H1 (cell line): ENCODE measurements at regions not wholly inside any gene's neighbourhood (a gene's known extent, or its start where the extent isn't known, plus 50 kb on each side); places are given as distances from the start of the nearest gene placed in this dataset.

Experiments
- CTCF ChIA-PET: fragments of 300-600 bp; sonication (Branson Sonifier 250); formaldehyde crosslinking; loops from one replicate; lab custom pipeline; 2021; ENCODE audit not compliant: partially characterized antibody; lab: Charles Lee
- POLR2A ChIA-PET: fragments of 300-600 bp; sonication (Branson Sonifier 250); formaldehyde crosslinking; loops from one replicate; lab custom pipeline; 2021; ENCODE audit warnings: inconsistent platforms; ENCODE audit not compliant: partially characterized antibody; lab: Charles Lee
- DNase-seq, 2 experiments: peaks; one replicate each; pipeline versions ENCODE4 v3.0.0 to v3.0.0-alpha.2; 2010 to 2022; ENCODE audit warnings: low spot score in 2 of 2, low read depth in 1 of 2, mixed read lengths in 1 of 2
- FAIRE-seq: peaks from 2 replicates; lab custom pipeline; 2011; peaks lifted over from hg19 to GRCh38; lab: Jason Lieb, UNC
- H2AFZ ChIP-seq: 2 replicates; pipeline ENCODE4 v1.8.1; 2012; ENCODE audit warnings: low read length, inconsistent platforms
- H2AK5ac ChIP-seq: 2 replicates; pipeline ENCODE4 v1.6.1; 2013; ENCODE audit warnings: low read depth, low read length
- H2BK120ac ChIP-seq: replicated peaks from 2 replicates; pipeline ENCODE3; 2013; ENCODE audit warnings: low read depth, low read length, inconsistent platforms
- H2BK12ac ChIP-seq: 2 replicates; pipeline ENCODE4 v1.6.1; 2013; ENCODE audit warnings: low read depth, low read length
- H2BK15ac ChIP-seq: 2 replicates; pipeline ENCODE4 v1.6.1; 2013; ENCODE audit warnings: low read length
- H2BK20ac ChIP-seq: 2 replicates; pipeline ENCODE4 v1.6.1; 2013; ENCODE audit warnings: low read length
- H2BK5ac ChIP-seq: 2 replicates; pipeline ENCODE4 v1.6.1; 2013; ENCODE audit warnings: low read depth, low read length
- H3K14ac ChIP-seq: 2 replicates; pipeline ENCODE4 v1.6.1; 2013; ENCODE audit warnings: inconsistent platforms; ENCODE audit not compliant: insufficient read length
- H3K18ac ChIP-seq: 2 replicates; pipeline ENCODE4 v1.6.1; 2013; ENCODE audit warnings: low read length; ENCODE audit errors: extremely low read depth
- H3K23ac ChIP-seq: 2 replicates; pipeline ENCODE4 v1.6.1; 2013; ENCODE audit warnings: inconsistent platforms; ENCODE audit not compliant: insufficient read length
- H3K23me2 ChIP-seq: 2 replicates; pipeline ENCODE4 v1.6.1; 2013; ENCODE audit warnings: low read depth, low read length
- H3K27ac ChIP-seq: 2 replicates; pipeline ENCODE4 v1.6.1; 2011; ENCODE audit warnings: low read depth, low read length, inconsistent platforms
- H3K27me3 ChIP-seq, 4 experiments: replicated peaks in 1 of 4; 1 replicate in 1 of 4; 2 replicates in 3 of 4; pipeline versions ENCODE4 v1.6.1 to v1.8.1; 2011 to 2013; ENCODE audit warnings: low read length in 3 of 4, mild to moderate bottlenecking in 3 of 4, inconsistent platforms in 2 of 4, mixed read lengths in 2 of 4, moderate library complexity in 1 of 4; ENCODE audit not compliant: control insufficient read depth in 3 of 4, insufficient read depth in 3 of 4; ENCODE audit errors: extremely low read depth in 1 of 4
- H3K36me3 ChIP-seq, 4 experiments: 2 replicates each; pipeline versions ENCODE4 v1.6.1 to v1.8.1; 2011 to 2013; ENCODE audit warnings: mild to moderate bottlenecking in 4 of 4, low read length in 3 of 4, moderate library complexity in 2 of 4, control low read depth in 1 of 4, inconsistent platforms in 1 of 4; ENCODE audit not compliant: insufficient read depth in 4 of 4, control insufficient read depth in 2 of 4
- H3K4ac ChIP-seq: replicated peaks from 2 replicates; pipeline ENCODE3; 2013; ENCODE audit warnings: low read length, low read depth, mixed read lengths, inconsistent platforms; ENCODE audit not compliant: insufficient read length
- H3K4me1 ChIP-seq, 4 experiments: replicated peaks in 1 of 4; 1 replicate in 1 of 4; 2 replicates in 3 of 4; pipeline versions ENCODE4 v1.6.1 to v1.8.1; 2011 to 2013; ENCODE audit warnings: low read length in 3 of 4, inconsistent platforms in 2 of 4, mixed read lengths in 1 of 4; ENCODE audit not compliant: insufficient read depth in 4 of 4, control insufficient read depth in 3 of 4
- H3K4me2 ChIP-seq, 2 experiments: 2 replicates each; pipeline versions ENCODE4 v1.6.1 to v1.8.1; 2011 to 2013; ENCODE audit warnings: low read depth in 2 of 2, low read length in 2 of 2, control low read depth in 1 of 2, inconsistent platforms in 1 of 2, mild to moderate bottlenecking in 1 of 2; ENCODE audit not compliant: insufficient read depth in 1 of 2
- H3K4me3 ChIP-seq, 4 experiments: fragments of 200-600, 300-600 bp in 1 of 4; sonication (generic), shearing (Covaris generic), sonication (Bioruptor Twin) in 1 of 4; 2 replicates each; pipeline versions ENCODE4 v1.5.1 to v1.8.1; 2011 to 2016; ENCODE audit warnings: low read length in 4 of 4, low read depth in 3 of 4, control low read depth in 2 of 4, inconsistent platforms in 2 of 4, mild to moderate bottlenecking in 2 of 4, mixed read lengths in 1 of 4, moderate library complexity in 1 of 4; ENCODE audit not compliant: insufficient read depth in 2 of 4; ENCODE audit errors: extremely low read depth in 1 of 4
- H3K56ac ChIP-seq: replicated peaks from 2 replicates; pipeline ENCODE3; 2013; ENCODE audit warnings: low read depth, mild to moderate bottlenecking, mixed read lengths, low read length, inconsistent platforms; ENCODE audit not compliant: insufficient read length
- H3K79me1 ChIP-seq: 2 replicates; pipeline ENCODE4 v1.6.1; 2013; ENCODE audit warnings: low read depth, low read length, control low read depth
- H3K79me2 ChIP-seq, 2 experiments: 2 replicates each; pipeline versions ENCODE4 v1.6.1 to v1.8.1; 2012 to 2013; ENCODE audit warnings: low read length in 2 of 2, mild to moderate bottlenecking in 2 of 2, inconsistent platforms in 1 of 2; ENCODE audit not compliant: insufficient read depth in 2 of 2, control insufficient read depth in 1 of 2
- H3K9ac ChIP-seq, 4 experiments: replicated peaks in 1 of 4; 1 replicate in 1 of 4; 2 replicates in 3 of 4; pipeline versions ENCODE4 v1.6.1 to v1.8.1; 2011 to 2013; ENCODE audit warnings: low read depth in 3 of 4, low read length in 3 of 4, control low read depth in 2 of 4, mild to moderate bottlenecking in 2 of 4, moderate library complexity in 2 of 4, inconsistent platforms in 1 of 4; ENCODE audit errors: extremely low read depth in 1 of 4
- H3K9me3 ChIP-seq, 2 experiments: 2 replicates each; pipeline versions ENCODE4 v1.6.1 to v1.8.1; 2012 to 2013; ENCODE audit warnings: mild to moderate bottlenecking in 2 of 2, moderate library complexity in 2 of 2, control low read depth in 1 of 2, inconsistent platforms in 1 of 2, low read depth in 1 of 2, low read length in 1 of 2, mixed read lengths in 1 of 2; ENCODE audit not compliant: insufficient read depth in 2 of 2
- H4K20me1 ChIP-seq, 2 experiments: replicated peaks in 1 of 2; 2 replicates each; pipeline versions ENCODE3 to v1.8.1; 2011 to 2013; ENCODE audit warnings: inconsistent platforms in 2 of 2, low read length in 2 of 2, mild to moderate bottlenecking in 1 of 2; ENCODE audit not compliant: insufficient read depth in 2 of 2, control insufficient read depth in 1 of 2
- H4K5ac ChIP-seq: 2 replicates; pipeline ENCODE4 v1.6.1; 2013; ENCODE audit warnings: low read length, low read depth, mixed read lengths, inconsistent platforms; ENCODE audit not compliant: insufficient read length
- H4K8ac ChIP-seq: 2 replicates; pipeline ENCODE4 v1.8.0; 2013; ENCODE audit warnings: mild to moderate bottlenecking, moderate library complexity, low read length, inconsistent platforms; ENCODE audit not compliant: insufficient read depth; ENCODE audit errors: extremely low read depth
- H4K91ac ChIP-seq: replicated peaks from 2 replicates; pipeline ENCODE3; 2013; ENCODE audit warnings: low read length, mixed read lengths, inconsistent platforms; ENCODE audit not compliant: insufficient read length
- CBX8 ChIP-seq: fragments of 300-800, 300-1000 bp; sonication (generic); IDR thresholded peaks from 2 replicates; pipeline ENCODE4 v1.7.1; 2016; ENCODE audit warnings: low read depth, low read length, borderline replicate concordance
- FOSL1 ChIP-seq: IDR thresholded peaks from 2 replicates; pipeline ENCODE4 v1.6.1; 2011; ENCODE audit warnings: mild to moderate bottlenecking, low read depth, low read length, moderate library complexity; ENCODE audit not compliant: insufficient read depth
- JUN ChIP-seq: IDR thresholded peaks from 2 replicates; pipeline ENCODE4 v1.6.1; 2011; ENCODE audit warnings: low read depth, mild to moderate bottlenecking, improper control_type of control experiment, low read length
- MAFK ChIP-seq: IDR thresholded peaks from 2 replicates; pipeline ENCODE4 v1.6.1; 2012; ENCODE audit warnings: low read depth, mild to moderate bottlenecking, improper control_type of control experiment, low read length
- NRF1 ChIP-seq: IDR thresholded peaks from 2 replicates; pipeline ENCODE4 v1.6.1; 2011; ENCODE audit warnings: mild to moderate bottlenecking, low read depth, low read length, improper control_type of control experiment
- POLR2AphosphoS5 ChIP-seq: IDR thresholded peaks from 2 replicates; pipeline ENCODE4 v1.6.1; 2011; ENCODE audit warnings: low read depth, low read length
- POU5F1 ChIP-seq: IDR thresholded peaks from 2 replicates; pipeline ENCODE4 v1.6.1; 2011; ENCODE audit warnings: low read depth, mild to moderate bottlenecking, low read length, moderate library complexity
- RXRA ChIP-seq: IDR thresholded peaks from 2 replicates; pipeline ENCODE4 v1.6.1; 2011; ENCODE audit warnings: low read depth, mild to moderate bottlenecking, low read length, moderate library complexity; ENCODE audit not compliant: insufficient read depth
- SIRT6 ChIP-seq: IDR thresholded peaks from one replicate; pipeline ENCODE4 v1.7.1; 2012; ENCODE audit warnings: low read length, inconsistent platforms
- TAF7 ChIP-seq: optimal IDR thresholded peaks from 2 replicates; pipeline ENCODE3; 2011; ENCODE audit warnings: low read depth, mild to moderate bottlenecking, inconsistent platforms, low read length, moderate library complexity, borderline replicate concordance
- WGBS, 2 experiments: shearing (Covaris generic) in 1 of 2; methylation state at CpG; one replicate each; pipeline versions ENCODE4 v1.1.6 to v1.1.7; 2013 to 2015; ENCODE audit warnings: low lambda C conversion rate in 2 of 2, mixed read lengths in 2 of 2, inconsistent platforms in 1 of 2, low coverage in 1 of 2, missing lambda C conversion rate in 1 of 2; ENCODE audit not compliant: insufficient replicate concordance in 2 of 2, insufficient coverage in 1 of 2, insufficient read length in 1 of 2; ENCODE audit errors: extremely low coverage in 1 of 2, missing lambda C conversion rate in 1 of 2; 5-methylcytosine and 5-hydroxymethylcytosine counted together
- TF ChIP-seq, protein P1 (sequence below): IDR thresholded peaks from 2 replicates; pipeline ENCODE4 v1.6.1; 2012; ENCODE audit warnings: inconsistent platforms
- TF ChIP-seq, protein P2 (sequence below), 3 experiments: IDR thresholded peaks; 1 replicate in 2 of 3; 2 replicates in 1 of 3; pipeline versions ENCODE4 v1.5.1 to v1.6.1; 2011; ENCODE audit warnings: low read length in 3 of 3, mild to moderate bottlenecking in 3 of 3, inconsistent platforms in 2 of 3, low read depth in 1 of 3, moderate library complexity in 1 of 3; ENCODE audit not compliant: insufficient read depth in 1 of 3; ENCODE audit errors: control extremely low read depth in 1 of 3

- CTCF ChIA-PET = interaction anchor here (1.2 kb wide), 1 partner anchor 11 kb away, joined by 5 read pairs; no protein-coding TSS in a partner anchor
- Histone ChIP-seq H3K4me3 (no peak overlapping the region), H3K36me3 (no peaks in the 10 kb centered on the region), H2BK12ac (no peak overlapping the region), H4K5ac (no peak overlapping the region), H3K9me3 (peaks cover 6% of the 10 kb centered on the region in 2 experiments; a peak in 2 of 4 replicates), H3K4ac (no peak overlapping the region), H3K79me1 (no peaks in the 10 kb centered on the region), H3K79me2 (no peaks in the 10 kb centered on the region), H3K23me2 (peaks cover 4% of the 10 kb centered on the region; the same call in 1 of the 2 replicates), H3K23ac (no peak overlapping the region), H3K9ac (no peak overlapping the region), H3K4me1 (peaks cover 0 to 8% (median 2%) of the 10 kb centered on the region in 4 experiments; a peak in 5 of 7 replicates), H4K91ac (no peak overlapping the region), H2BK20ac (no peak overlapping the region), H2AFZ (no peak overlapping the region), H2BK5ac (no peak overlapping the region), H4K20me1 (peaks cover 0 to 3% of the 10 kb centered on the region in 2 experiments), H3K27ac (no peak overlapping the region), H2BK15ac (no peak overlapping the region), H3K27me3 (no peaks in the 10 kb centered on the region), H3K56ac (no peak overlapping the region), H4K8ac (no peak overlapping the region), H3K18ac (no peak overlapping the region), H3K4me2 (no peak overlapping the region), H2BK120ac (no peak overlapping the region), H3K14ac (no peak overlapping the region), H2AK5ac (no peak overlapping the region)
- POLR2A ChIA-PET = no interaction called here
- DNase-seq (no peak), FAIRE-seq (no peak)
- 80% methylated on average over 2 of the region's 3 CpGs; no CpG with 5 or more reads in 1 of the 2 experiments for WGBS, 2 experiments
- TF ChIP-seq CBX8 = no peak
- no peak for TF ChIP-seq JUN
- TF ChIP-seq TAF7 = no peak
- no peak for TF ChIP-seq POLR2AphosphoS5
- no peak for TF ChIP-seq MAFK
- no peak for TF ChIP-seq SIRT6
- TF ChIP-seq NRF1 = no peak
- TF ChIP-seq, protein P1, sequence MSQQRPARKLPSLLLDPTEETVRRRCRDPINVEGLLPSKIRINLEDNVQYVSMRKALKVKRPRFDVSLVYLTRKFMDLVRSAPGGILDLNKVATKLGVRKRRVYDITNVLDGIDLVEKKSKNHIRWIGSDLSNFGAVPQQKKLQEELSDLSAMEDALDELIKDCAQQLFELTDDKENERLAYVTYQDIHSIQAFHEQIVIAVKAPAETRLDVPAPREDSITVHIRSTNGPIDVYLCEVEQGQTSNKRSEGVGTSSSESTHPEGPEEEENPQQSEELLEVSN = no peak
- no peak for TF ChIP-seq RXRA
- TF ChIP-seq POU5F1 = no peak
- TF ChIP-seq FOSL1 = no peak
- TF ChIP-seq, protein P2, sequence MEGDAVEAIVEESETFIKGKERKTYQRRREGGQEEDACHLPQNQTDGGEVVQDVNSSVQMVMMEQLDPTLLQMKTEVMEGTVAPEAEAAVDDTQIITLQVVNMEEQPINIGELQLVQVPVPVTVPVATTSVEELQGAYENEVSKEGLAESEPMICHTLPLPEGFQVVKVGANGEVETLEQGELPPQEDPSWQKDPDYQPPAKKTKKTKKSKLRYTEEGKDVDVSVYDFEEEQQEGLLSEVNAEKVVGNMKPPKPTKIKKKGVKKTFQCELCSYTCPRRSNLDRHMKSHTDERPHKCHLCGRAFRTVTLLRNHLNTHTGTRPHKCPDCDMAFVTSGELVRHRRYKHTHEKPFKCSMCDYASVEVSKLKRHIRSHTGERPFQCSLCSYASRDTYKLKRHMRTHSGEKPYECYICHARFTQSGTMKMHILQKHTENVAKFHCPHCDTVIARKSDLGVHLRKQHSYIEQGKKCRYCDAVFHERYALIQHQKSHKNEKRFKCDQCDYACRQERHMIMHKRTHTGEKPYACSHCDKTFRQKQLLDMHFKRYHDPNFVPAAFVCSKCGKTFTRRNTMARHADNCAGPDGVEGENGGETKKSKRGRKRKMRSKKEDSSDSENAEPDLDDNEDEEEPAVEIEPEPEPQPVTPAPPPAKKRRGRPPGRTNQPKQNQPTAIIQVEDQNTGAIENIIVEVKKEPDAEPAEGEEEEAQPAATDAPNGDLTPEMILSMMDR (IDR thresholded peaks at IDR 0.05; ENCODE audit: control extremely low read depth in 1 of 3, insufficient read depth in 1 of 3, low read depth in 1 of 3, low read length in 3 of 3) = no peak
Measured at GRCh38 chr1:230577537-230577936, 64.7 kb upstream of the COG2 start.
